Uterus (tissue), 2 donors: ENCODE measurements at regions not wholly inside any gene's neighbourhood (a gene's known extent, or its start where the extent isn't known, plus 50 kb on each side); places are given as distances from the start of the nearest gene placed in this dataset.

Experiments
- CTCF ChIP-seq, 4 experiments: fragments of 200-600 bp in 2 of 4; fragments of 450-650 bp in 2 of 4; sonication (generic) in 2 of 4; IDR thresholded peaks; one replicate each; pipeline ENCODE4 v1.5.1; 2016 to 2019; ENCODE audit warnings: antibody characterized with exemption in 4 of 4, mild to moderate bottlenecking in 2 of 4, moderate library complexity in 1 of 4
- POLR2A ChIP-seq, 2 donors: fragments of 450-650 bp; IDR thresholded peaks; one replicate each; pipeline ENCODE4 v1.6.1; 2016; ENCODE audit warnings: antibody characterized with exemption in 2 of 2, mild to moderate bottlenecking in 1 of 2, moderate library complexity in 1 of 2

GRCh38 chr7:121761399-121761798 lies 111.6 kb upstream of the PTPRZ1 start:
- TF ChIP-seq POLR2A (IDR thresholded peaks at IDR 0.05) (no peak), CTCF (IDR thresholded peaks at IDR 0.05) (no peak)
